ENCODE measurements at regions not wholly inside any gene's neighbourhood (a gene's known extent, or its start where the extent isn't known, plus 50 kb on each side); places are given as distances from the start of the nearest gene placed in this dataset.

GRCh38 chr18:46298511-46298910, 194.3 kb downstream of the HAUS1 start:
- no TSS peak for BruUV-seq (replicated peaks)
- peaks cover 8% of the 10 kb centered on the region; the same call in 1 of the 2 replicates for H3K27me3 ChIP-seq (ENCODE audit: insufficient read depth, low read length)
- no peaks in the 10 kb centered on the region for H3K9me3 ChIP-seq (ENCODE audit: control insufficient read depth in 1 of 2, insufficient read depth in 1 of 2, low read depth in 1 of 2, low read length in 2 of 2)
- DNase-seq (ENCODE audit: low read depth, low spot score) (no peak), ATAC-seq (no peak)
- TF ChIP-seq POLR2A (IDR thresholded peaks at IDR 0.05; ENCODE audit: borderline replicate concordance, extremely low read depth, insufficient read depth, insufficient read length): no peak
- no peak for TF ChIP-seq FOSL1 (IDR thresholded peaks at IDR 0.05; ENCODE audit: low read depth)
- TF ChIP-seq POLR2AphosphoS5 (IDR thresholded peaks at IDR 0.05; ENCODE audit: low read depth, low read length): no peak
- no peak for TF ChIP-seq JUND (IDR thresholded peaks at IDR 0.05)
- no peak for TF ChIP-seq YY1 (IDR thresholded peaks at IDR 0.05; ENCODE audit: extremely low read depth, insufficient replicate concordance, low read depth, low read length)
- no peak for TF ChIP-seq SIN3A (IDR thresholded peaks at IDR 0.05; ENCODE audit: low read depth)
- H3K9me2 ChIP-seq (ENCODE audit: insufficient read depth): no peaks in the 10 kb centered on the region
- H3K36me3 ChIP-seq (ENCODE audit: control insufficient read depth in 1 of 2, insufficient read depth in 2 of 2, low read length in 2 of 2): no peaks in the 10 kb centered on the region
- no peak overlapping the region for H2AFZ ChIP-seq (ENCODE audit: low read depth, low read length, poor library complexity, severe bottlenecking)
- no peaks in the 10 kb centered on the region for H3K4me1 ChIP-seq (ENCODE audit: control insufficient read depth in 1 of 2, insufficient read depth in 2 of 2, low read length in 2 of 2)
- no peak overlapping the region for H3K4me2 ChIP-seq (ENCODE audit: low read length)
- CTCF ChIA-PET: no interaction called here
- RAD21 ChIA-PET (ENCODE audit: low non-redundant PET in 1 of 2, low total read pairs in 2 of 2, uncharacterized antibody in 2 of 2, unreplicated experiment in 2 of 2): no interaction called here
- POLR2A ChIA-PET: no interaction called here
- no peak overlapping the region for H3K9ac ChIP-seq (ENCODE audit: low read length)
- H3K4me3 ChIP-seq (replicated peaks in 1 of 2; ENCODE audit: low read depth in 1 of 2, low read length in 2 of 2): no peak overlapping the region
- intact Hi-C loops (cut with micrococcal nuclease): no loop called here
- no peaks in the 10 kb centered on the region for H4K20me1 ChIP-seq (ENCODE audit: insufficient read depth)
- H3K27ac ChIP-seq (ENCODE audit: low read depth, low read length): no peak overlapping the region
- no peaks in the 10 kb centered on the region for H3K79me2 ChIP-seq (ENCODE audit: insufficient read depth, low read length)

GRCh38 chr18:46299465-46300008, 195.4 kb downstream of the HAUS1 start:
- H3K27ac ChIP-seq (ENCODE audit: low read depth, low read length): no peak overlapping the region
- POLR2A ChIA-PET: no interaction called here
- TF ChIP-seq EZH2phosphoT487 (IDR thresholded peaks at IDR 0.05; ENCODE audit: borderline replicate concordance): no peak
- TF ChIP-seq FOSL1 (IDR thresholded peaks at IDR 0.05; ENCODE audit: low read depth): no peak
- TF ChIP-seq TCF7L2 (IDR thresholded peaks at IDR 0.05; ENCODE audit: borderline replicate concordance, extremely low read depth, insufficient read depth, insufficient read length): no peak
- no peak for TF ChIP-seq ZFX (IDR thresholded peaks at IDR 0.05)
- TF ChIP-seq POLR2AphosphoS5 (IDR thresholded peaks at IDR 0.05; ENCODE audit: low read depth, low read length): no peak
- TF ChIP-seq ATF3 (IDR thresholded peaks at IDR 0.05): no peak
- no peak for TF ChIP-seq MAX (IDR thresholded peaks at IDR 0.05)
- no peak for TF ChIP-seq RAD21 (IDR thresholded peaks at IDR 0.05; ENCODE audit: low read depth)
- intact Hi-C loops (cut with micrococcal nuclease): no loop called here
- no peak overlapping the region for H3K9ac ChIP-seq (ENCODE audit: low read length)
- CTCF ChIA-PET: no interaction called here
- H3K4me3 ChIP-seq (replicated peaks in 1 of 2; ENCODE audit: low read depth in 1 of 2, low read length in 2 of 2): no peak overlapping the region
- H3K36me3 ChIP-seq (ENCODE audit: control insufficient read depth in 1 of 2, insufficient read depth in 2 of 2, low read length in 2 of 2): no peaks in the 10 kb centered on the region
- ATAC-seq (no peak), DNase-seq (ENCODE audit: low read depth, low spot score) (no peak)
- no peaks in the 10 kb centered on the region for H3K9me2 ChIP-seq (ENCODE audit: insufficient read depth)
- no peaks in the 10 kb centered on the region for H3K9me3 ChIP-seq (ENCODE audit: control insufficient read depth in 1 of 2, insufficient read depth in 1 of 2, low read depth in 1 of 2, low read length in 2 of 2)
- H4K20me1 ChIP-seq (ENCODE audit: insufficient read depth): no peaks in the 10 kb centered on the region
- BruUV-seq (replicated peaks): no TSS peak
- no peaks in the 10 kb centered on the region for H3K4me1 ChIP-seq (ENCODE audit: control insufficient read depth in 1 of 2, insufficient read depth in 2 of 2, low read length in 2 of 2)
- no peak overlapping the region for H3K4me2 ChIP-seq (ENCODE audit: low read length)
- H2AFZ ChIP-seq (ENCODE audit: low read depth, low read length, poor library complexity, severe bottlenecking): no peak overlapping the region
- no peaks in the 10 kb centered on the region for H3K79me2 ChIP-seq (ENCODE audit: insufficient read depth, low read length)
- RAD21 ChIA-PET (ENCODE audit: low non-redundant PET in 1 of 2, low total read pairs in 2 of 2, uncharacterized antibody in 2 of 2, unreplicated experiment in 2 of 2): no interaction called here
- H3K27me3 ChIP-seq (ENCODE audit: insufficient read depth, low read length): peaks cover 8% of the 10 kb centered on the region; the same call in 1 of the 2 replicates

All from HCT116 (cell line).